ENCODE measurements at regions not wholly inside any gene's neighbourhood (a gene's known extent, or its start where the extent isn't known, plus 50 kb on each side); places are given as distances from the start of the nearest gene placed in this dataset.
"Not testable (repeated sequence)": the region's sequence is repeated elsewhere in the genome, so short reads cannot be mapped to it uniquely, and the experiment has no call there.

DNA sequence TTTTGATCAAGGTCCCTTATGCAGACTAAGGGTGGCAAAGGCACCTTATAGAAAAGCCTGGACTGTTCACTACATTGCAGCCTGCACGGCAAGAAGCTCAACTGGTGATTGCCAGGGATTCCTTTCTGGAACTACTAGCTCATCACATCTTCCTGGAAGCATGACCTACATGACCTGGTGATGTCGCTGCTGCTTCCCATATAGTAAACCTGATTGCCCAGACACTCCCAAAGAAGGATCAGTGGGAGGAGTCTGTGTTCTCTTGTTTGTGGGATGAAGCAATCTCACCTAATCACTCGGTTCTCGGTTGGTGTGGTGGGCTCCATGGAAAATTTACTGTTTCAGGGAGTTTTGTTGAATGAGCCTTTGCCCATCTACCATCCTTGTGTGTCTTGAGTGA, 89.8 kb downstream of the BMP15 start:
- TF ChIP-seq, protein P1, sequence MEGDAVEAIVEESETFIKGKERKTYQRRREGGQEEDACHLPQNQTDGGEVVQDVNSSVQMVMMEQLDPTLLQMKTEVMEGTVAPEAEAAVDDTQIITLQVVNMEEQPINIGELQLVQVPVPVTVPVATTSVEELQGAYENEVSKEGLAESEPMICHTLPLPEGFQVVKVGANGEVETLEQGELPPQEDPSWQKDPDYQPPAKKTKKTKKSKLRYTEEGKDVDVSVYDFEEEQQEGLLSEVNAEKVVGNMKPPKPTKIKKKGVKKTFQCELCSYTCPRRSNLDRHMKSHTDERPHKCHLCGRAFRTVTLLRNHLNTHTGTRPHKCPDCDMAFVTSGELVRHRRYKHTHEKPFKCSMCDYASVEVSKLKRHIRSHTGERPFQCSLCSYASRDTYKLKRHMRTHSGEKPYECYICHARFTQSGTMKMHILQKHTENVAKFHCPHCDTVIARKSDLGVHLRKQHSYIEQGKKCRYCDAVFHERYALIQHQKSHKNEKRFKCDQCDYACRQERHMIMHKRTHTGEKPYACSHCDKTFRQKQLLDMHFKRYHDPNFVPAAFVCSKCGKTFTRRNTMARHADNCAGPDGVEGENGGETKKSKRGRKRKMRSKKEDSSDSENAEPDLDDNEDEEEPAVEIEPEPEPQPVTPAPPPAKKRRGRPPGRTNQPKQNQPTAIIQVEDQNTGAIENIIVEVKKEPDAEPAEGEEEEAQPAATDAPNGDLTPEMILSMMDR (conservative IDR thresholded peaks at IDR 0.05; ENCODE audit: low read depth, low read length): not testable (repeated sequence)
- not testable (repeated sequence) for TF ChIP-seq EZH2 (IDR thresholded peaks at IDR 0.05; ENCODE audit: borderline replicate concordance, low read depth, low read length, poor library complexity, severe bottlenecking)
